HepG2 (cell line): ENCODE measurements at regions not wholly inside any gene's neighbourhood (a gene's known extent, or its start where the extent isn't known, plus 50 kb on each side); places are given as distances from the start of the nearest gene placed in this dataset.

Source experiments
- ATAC-seq: fragments of 200-7000 bp; cut with Tn5 transposase; 3 replicates; pipeline ENCODE4 v1.9.1; 2020; ENCODE audit warnings: mild to moderate bottlenecking, moderate library complexity
- BruUV-seq: library from RNA; stranded (reverse); fragments of 400-500 nt; replicated peaks from 2 replicates; lab custom pipeline; 2021; lab: Mats Ljungman, UMichigan
- CTCF ChIA-PET: fragments of 300-600 bp; formaldehyde crosslinking; extraction: SDS; loops from one replicate; lab custom pipeline; 2021; ENCODE audit warnings: low total read pairs, inconsistent platforms, low intra/inter-chr PET ratio; lab: Yijun Ruan, JAX
- POLR2A ChIA-PET: fragments of 350-600 bp; sonication (Branson Sonifier 250); formaldehyde crosslinking; loops from one replicate; lab custom pipeline; 2020; ENCODE audit warnings: antibody characterized with exemption, inconsistent platforms; lab: Yijun Ruan, JAX
- DNase-seq: peaks from one replicate; pipeline ENCODE4 v3.0.0-alpha.2; 2015; ENCODE audit warnings: low spot score
- FAIRE-seq: peaks from 3 replicates; lab custom pipeline; 2011; peaks lifted over from hg19 to GRCh38; lab: Jason Lieb, UNC
- H2AFZ ChIP-seq: one replicate; pipeline ENCODE4 v1.6.1; 2011; ENCODE audit warnings: low read length, inconsistent platforms
- H3K27ac ChIP-seq: fragments of 300-600 bp; 3 replicates; pipeline ENCODE4 v1.8.0; 2011; ENCODE audit warnings: mixed run types, mild to moderate bottlenecking, mixed read lengths, low read length, inconsistent platforms; ENCODE audit not compliant: insufficient read depth; ENCODE audit errors: extremely low read length
- H3K27me3 ChIP-seq, 2 experiments: fragments of 200-600 bp in 1 of 2; 2 replicates in 1 of 2; 3 replicates in 1 of 2; pipeline versions ENCODE4 v1.6.0 to v1.8.0; 2011; ENCODE audit warnings: low read length in 2 of 2, mild to moderate bottlenecking in 2 of 2, moderate library complexity in 2 of 2, inconsistent platforms in 1 of 2; ENCODE audit not compliant: insufficient read depth in 2 of 2, control insufficient read depth in 1 of 2
- H3K36me3 ChIP-seq, 2 experiments: fragments of 200-600 bp in 1 of 2; replicated peaks in 1 of 2; 2 replicates in 1 of 2; 3 replicates in 1 of 2; pipeline versions ENCODE4 v1.5.1 to v1.8.0; 2011; ENCODE audit warnings: low read length in 2 of 2, inconsistent platforms in 1 of 2; ENCODE audit not compliant: insufficient read depth in 2 of 2, control insufficient read depth in 1 of 2
- H3K4me1 ChIP-seq: 2 replicates; pipeline ENCODE4 v1.5.1; 2012; ENCODE audit warnings: low read length, inconsistent platforms; ENCODE audit not compliant: insufficient read depth
- H3K4me2 ChIP-seq: 2 replicates; pipeline ENCODE4 v1.6.0; 2011; ENCODE audit warnings: low read depth, low read length, inconsistent platforms
- H3K4me3 ChIP-seq, 3 experiments: fragments of 200-600 bp in 1 of 3; sonication (generic), shearing (Covaris generic) in 1 of 3; replicated peaks in 1 of 3; 2 replicates each; pipeline ENCODE4 v1.5.1; 2011 to 2016; ENCODE audit warnings: low read length in 3 of 3, inconsistent platforms in 2 of 3, low read depth in 2 of 3, mild to moderate bottlenecking in 2 of 3, control low read depth in 1 of 3, mixed read lengths in 1 of 3; ENCODE audit not compliant: insufficient read depth in 1 of 3
- H3K79me2 ChIP-seq: one replicate; pipeline ENCODE4 v1.6.1; 2011; ENCODE audit warnings: low read length, inconsistent platforms; ENCODE audit not compliant: insufficient read depth
- H3K9ac ChIP-seq: 2 replicates; pipeline ENCODE4 v1.6.0; 2011; ENCODE audit warnings: mild to moderate bottlenecking, low read depth, low read length, inconsistent platforms; ENCODE audit not compliant: insufficient read depth
- H3K9me3 ChIP-seq: 2 replicates; pipeline ENCODE4 v1.5.1; 2012; ENCODE audit warnings: mild to moderate bottlenecking, low read length
- H4K20me1 ChIP-seq: 2 replicates; pipeline ENCODE4 v1.6.0; 2011; ENCODE audit warnings: inconsistent platforms, mild to moderate bottlenecking, low read length, moderate library complexity; ENCODE audit not compliant: insufficient read depth
- WGBS: methylation state at CpG from one replicate; pipeline ENCODE4 v1.1.6; 2017; ENCODE audit warnings: low lambda C conversion rate; 5-methylcytosine and 5-hydroxymethylcytosine counted together
- in situ Hi-C: cut with HindIII; loops from 2 replicates; pipeline ENCODE4 v1.10.0; 2017; ENCODE audit warnings: low pct_unique_long_range_greater_than_20kb; ENCODE audit not compliant: extremely low pct_ligation_motif_present
- intact Hi-C: fragments of 100-400 bp; cut with micrococcal nuclease; formaldehyde crosslinking; loops from one replicate; pipeline ENCODE4 v1.10.0; 2022; ENCODE audit not compliant: unreplicated experiment
- TF ChIP-seq, protein P1 (sequence below), 2 experiments: sonication (generic) in 1 of 2; formaldehyde crosslinking in 1 of 2; IDR thresholded peaks; 2 replicates each; pipeline versions ENCODE4 v1.4.0 to v1.6.1; 2018 to 2020; ENCODE audit warnings: missing genetic modification reagents in 2 of 2, borderline replicate concordance in 1 of 2, low read depth in 1 of 2, mild to moderate bottlenecking in 1 of 2, missing biosample characterization in 1 of 2
- TF ChIP-seq, protein P2 (sequence below): sonication (generic); formaldehyde crosslinking; IDR thresholded peaks from 2 replicates; pipeline ENCODE4 v1.4.0; 2020; ENCODE audit warnings: missing genetic modification reagents

DNA sequence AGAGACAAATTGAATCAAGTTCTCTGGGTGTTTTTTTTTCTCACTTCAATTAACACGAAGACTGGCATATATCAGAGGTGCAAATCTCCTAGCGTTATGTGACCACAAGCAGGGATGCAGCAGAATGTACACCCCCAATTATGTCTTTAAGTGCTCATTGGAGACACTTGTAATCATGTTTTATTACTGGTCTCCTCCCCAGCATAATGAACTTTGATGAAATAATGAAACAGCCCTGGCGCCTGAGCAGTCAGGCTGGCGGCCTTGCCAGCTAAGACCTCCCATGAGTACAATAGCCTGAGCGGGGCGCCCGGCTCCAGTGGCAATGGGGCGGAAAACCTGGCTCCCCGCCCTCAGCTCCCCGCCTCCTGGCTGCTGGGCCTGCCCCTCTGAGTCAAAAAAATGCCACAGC is 209.4 kb upstream of the MSX2 start:
- in situ Hi-C loops, result no loop called here
- POLR2A ChIA-PET, result no interaction called here
- no peaks in the 10 kb centered on the region for H3K9me3 ChIP-seq

More for the DNA sequence above, 209.4 kb upstream of the MSX2 start:
- DNase-seq (no peak), FAIRE-seq (no peak), ATAC-seq (no peak)
- no TSS peak for BruUV-seq
- Histone ChIP-seq H4K20me1 (no peaks in the 10 kb centered on the region), H3K79me2 (no peaks in the 10 kb centered on the region), H3K27ac (no peak overlapping the region), H2AFZ (no peak overlapping the region), H3K4me1 (peaks cover 6% of the 10 kb centered on the region; the same call in 1 of the 2 replicates), H3K36me3 (no peaks in the 10 kb centered on the region), H3K9ac (no peak overlapping the region), H3K27me3 (no peaks in the 10 kb centered on the region), H3K4me3 (no peak overlapping the region), H3K4me2 (no peak overlapping the region)
- WGBS, result 45% methylated on average over 6 of the region's 10 CpGs
- CTCF ChIA-PET, result no interaction called here
- TF ChIP-seq, protein P1, sequence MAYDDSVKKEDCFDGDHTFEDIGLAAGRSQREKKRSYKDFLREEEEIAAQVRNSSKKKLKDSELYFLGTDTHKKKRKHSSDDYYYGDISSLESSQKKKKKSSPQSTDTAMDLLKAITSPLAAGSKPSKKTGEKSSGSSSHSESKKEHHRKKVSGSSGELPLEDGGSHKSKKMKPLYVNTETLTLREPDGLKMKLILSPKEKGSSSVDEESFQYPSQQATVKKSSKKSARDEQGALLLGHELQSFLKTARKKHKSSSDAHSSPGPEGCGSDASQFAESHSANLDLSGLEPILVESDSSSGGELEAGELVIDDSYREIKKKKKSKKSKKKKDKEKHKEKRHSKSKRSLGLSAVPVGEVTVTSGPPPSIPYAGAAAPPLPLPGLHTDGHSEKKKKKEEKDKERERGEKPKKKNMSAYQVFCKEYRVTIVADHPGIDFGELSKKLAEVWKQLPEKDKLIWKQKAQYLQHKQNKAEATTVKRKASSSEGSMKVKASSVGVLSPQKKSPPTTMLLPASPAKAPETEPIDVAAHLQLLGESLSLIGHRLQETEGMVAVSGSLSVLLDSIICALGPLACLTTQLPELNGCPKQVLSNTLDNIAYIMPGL (CRISPR knock-in tag; IDR thresholded peaks at IDR 0.05; ENCODE audit: borderline replicate concordance in 1 of 2, low read depth in 1 of 2), result no peak
- TF ChIP-seq, protein P2, sequence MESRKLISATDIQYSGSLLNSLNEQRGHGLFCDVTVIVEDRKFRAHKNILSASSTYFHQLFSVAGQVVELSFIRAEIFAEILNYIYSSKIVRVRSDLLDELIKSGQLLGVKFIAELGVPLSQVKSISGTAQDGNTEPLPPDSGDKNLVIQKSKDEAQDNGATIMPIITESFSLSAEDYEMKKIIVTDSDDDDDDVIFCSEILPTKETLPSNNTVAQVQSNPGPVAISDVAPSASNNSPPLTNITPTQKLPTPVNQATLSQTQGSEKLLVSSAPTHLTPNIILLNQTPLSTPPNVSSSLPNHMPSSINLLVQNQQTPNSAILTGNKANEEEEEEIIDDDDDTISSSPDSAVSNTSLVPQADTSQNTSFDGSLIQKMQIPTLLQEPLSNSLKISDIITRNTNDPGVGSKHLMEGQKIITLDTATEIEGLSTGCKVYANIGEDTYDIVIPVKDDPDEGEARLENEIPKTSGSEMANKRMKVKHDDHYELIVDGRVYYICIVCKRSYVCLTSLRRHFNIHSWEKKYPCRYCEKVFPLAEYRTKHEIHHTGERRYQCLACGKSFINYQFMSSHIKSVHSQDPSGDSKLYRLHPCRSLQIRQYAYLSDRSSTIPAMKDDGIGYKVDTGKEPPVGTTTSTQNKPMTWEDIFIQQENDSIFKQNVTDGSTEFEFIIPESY, result no peak
- intact Hi-C loops, result loop anchor here (10.0 kb wide), 1 partner anchor 770 kb away; no protein-coding TSS in a partner anchor
